HepG2 (cell line): ENCODE measurements at regions not wholly inside any gene's neighbourhood (a gene's known extent, or its start where the extent isn't known, plus 50 kb on each side); places are given as distances from the start of the nearest gene placed in this dataset.

Experiments used
- ATAC-seq: fragments of 200-7000 bp; cut with Tn5 transposase; 3 replicates; pipeline ENCODE4 v1.9.1; 2020; ENCODE audit warnings: mild to moderate bottlenecking, moderate library complexity
- BruUV-seq: library from RNA; stranded (reverse); fragments of 400-500 nt; replicated peaks from 2 replicates; lab custom pipeline; 2021; lab: Mats Ljungman, UMichigan
- CTCF ChIA-PET: fragments of 300-600 bp; formaldehyde crosslinking; extraction: SDS; loops from one replicate; lab custom pipeline; 2021; ENCODE audit warnings: low total read pairs, inconsistent platforms, low intra/inter-chr PET ratio; lab: Yijun Ruan, JAX
- POLR2A ChIA-PET: fragments of 350-600 bp; sonication (Branson Sonifier 250); formaldehyde crosslinking; loops from one replicate; lab custom pipeline; 2020; ENCODE audit warnings: antibody characterized with exemption, inconsistent platforms; lab: Yijun Ruan, JAX
- DNase-seq: peaks from one replicate; pipeline ENCODE4 v3.0.0-alpha.2; 2015; ENCODE audit warnings: low spot score
- FAIRE-seq: peaks from 3 replicates; lab custom pipeline; 2011; peaks lifted over from hg19 to GRCh38; lab: Jason Lieb, UNC
- H2AFZ ChIP-seq: one replicate; pipeline ENCODE4 v1.6.1; 2011; ENCODE audit warnings: low read length, inconsistent platforms
- H3K27ac ChIP-seq: fragments of 300-600 bp; 3 replicates; pipeline ENCODE4 v1.8.0; 2011; ENCODE audit warnings: mixed run types, mild to moderate bottlenecking, mixed read lengths, low read length, inconsistent platforms; ENCODE audit not compliant: insufficient read depth; ENCODE audit errors: extremely low read length
- H3K27me3 ChIP-seq, 2 experiments: fragments of 200-600 bp in 1 of 2; 2 replicates in 1 of 2; 3 replicates in 1 of 2; pipeline versions ENCODE4 v1.6.0 to v1.8.0; 2011; ENCODE audit warnings: low read length in 2 of 2, mild to moderate bottlenecking in 2 of 2, moderate library complexity in 2 of 2, inconsistent platforms in 1 of 2; ENCODE audit not compliant: insufficient read depth in 2 of 2, control insufficient read depth in 1 of 2
- H3K36me3 ChIP-seq, 2 experiments: fragments of 200-600 bp in 1 of 2; replicated peaks in 1 of 2; 2 replicates in 1 of 2; 3 replicates in 1 of 2; pipeline versions ENCODE4 v1.5.1 to v1.8.0; 2011; ENCODE audit warnings: low read length in 2 of 2, inconsistent platforms in 1 of 2; ENCODE audit not compliant: insufficient read depth in 2 of 2, control insufficient read depth in 1 of 2
- H3K4me1 ChIP-seq: 2 replicates; pipeline ENCODE4 v1.5.1; 2012; ENCODE audit warnings: low read length, inconsistent platforms; ENCODE audit not compliant: insufficient read depth
- H3K4me2 ChIP-seq: 2 replicates; pipeline ENCODE4 v1.6.0; 2011; ENCODE audit warnings: low read depth, low read length, inconsistent platforms
- H3K4me3 ChIP-seq, 3 experiments: fragments of 200-600 bp in 1 of 3; sonication (generic), shearing (Covaris generic) in 1 of 3; replicated peaks in 1 of 3; 2 replicates each; pipeline ENCODE4 v1.5.1; 2011 to 2016; ENCODE audit warnings: low read length in 3 of 3, inconsistent platforms in 2 of 3, low read depth in 2 of 3, mild to moderate bottlenecking in 2 of 3, control low read depth in 1 of 3, mixed read lengths in 1 of 3; ENCODE audit not compliant: insufficient read depth in 1 of 3
- H3K79me2 ChIP-seq: one replicate; pipeline ENCODE4 v1.6.1; 2011; ENCODE audit warnings: low read length, inconsistent platforms; ENCODE audit not compliant: insufficient read depth
- H3K9ac ChIP-seq: 2 replicates; pipeline ENCODE4 v1.6.0; 2011; ENCODE audit warnings: mild to moderate bottlenecking, low read depth, low read length, inconsistent platforms; ENCODE audit not compliant: insufficient read depth
- H3K9me3 ChIP-seq: 2 replicates; pipeline ENCODE4 v1.5.1; 2012; ENCODE audit warnings: mild to moderate bottlenecking, low read length
- H4K20me1 ChIP-seq: 2 replicates; pipeline ENCODE4 v1.6.0; 2011; ENCODE audit warnings: inconsistent platforms, mild to moderate bottlenecking, low read length, moderate library complexity; ENCODE audit not compliant: insufficient read depth
- CEBPB ChIP-seq: IDR thresholded peaks from 2 replicates; pipeline ENCODE4 v1.6.1; 2011; ENCODE audit warnings: low read depth, low read length, improper control_type of control experiment, borderline replicate concordance
- CHD4 ChIP-seq: fragments of 200-600 bp; sonication (generic); IDR thresholded peaks from 2 replicates; pipeline ENCODE4 v1.7.0; 2017; ENCODE audit warnings: mild to moderate bottlenecking, low read length, borderline replicate concordance
- FOXO1 ChIP-seq: sonication (generic); formaldehyde crosslinking; IDR thresholded peaks from 2 replicates; pipeline ENCODE4 v1.4.0; 2020; ENCODE audit warnings: missing genetic modification reagents
- GATAD2A ChIP-seq: IDR thresholded peaks from 2 replicates; pipeline ENCODE4 v1.6.1; 2016
- GLI4 ChIP-seq: sonication (generic); formaldehyde crosslinking; IDR thresholded peaks from 2 replicates; pipeline ENCODE4 v1.5.1; 2020; ENCODE audit warnings: missing genetic modification reagents, mild to moderate bottlenecking, moderate library complexity, borderline replicate concordance
- HNRNPK ChIP-seq: fragments of 200-400 bp; formaldehyde crosslinking; IDR thresholded peaks from 2 replicates; pipeline ENCODE4 v1.6.1; 2018; ENCODE audit warnings: low read length, low read depth, moderate library complexity, mild to moderate bottlenecking; ENCODE audit not compliant: poor library complexity, severe bottlenecking
- JARID2 ChIP-seq: sonication (generic); formaldehyde crosslinking; IDR thresholded peaks from 2 replicates; pipeline ENCODE4 v1.8.1; 2023; ENCODE audit warnings: missing genetic modification reagents, inconsistent platforms; ENCODE audit not compliant: insufficient replicate concordance
- MEIS1 ChIP-seq: sonication (generic); formaldehyde crosslinking; IDR thresholded peaks from 2 replicates; pipeline ENCODE4 v1.9.0; 2021; ENCODE audit warnings: mild to moderate bottlenecking, missing genetic modification reagents, moderate library complexity, borderline replicate concordance
- MYNN ChIP-seq: sonication (generic); formaldehyde crosslinking; IDR thresholded peaks from 2 replicates; pipeline ENCODE4 v1.4.0; 2020; ENCODE audit warnings: mild to moderate bottlenecking, low read depth, missing genetic modification reagents
- RAD21 ChIP-seq: fragments of 450-650 bp; formaldehyde crosslinking; IDR thresholded peaks from 2 replicates; pipeline ENCODE4 v1.5.0; 2020; ENCODE audit warnings: mild to moderate bottlenecking
- REL ChIP-seq: sonication (generic); formaldehyde crosslinking; conservative IDR thresholded peaks from 2 replicates; pipeline ENCODE4 v1.8.0; 2022; ENCODE audit warnings: mild to moderate bottlenecking, missing genetic modification reagents, moderate library complexity
- TEAD3 ChIP-seq: optimal IDR thresholded peaks from 2 replicates; pipeline ENCODE3; 2016; ENCODE audit warnings: borderline replicate concordance
- ZFP90 ChIP-seq: sonication (generic); formaldehyde crosslinking; IDR thresholded peaks from 2 replicates; pipeline ENCODE4 v1.8.0; 2022; ENCODE audit warnings: missing genetic modification reagents, mild to moderate bottlenecking, inconsistent platforms, borderline replicate concordance
- ZZZ3 ChIP-seq: sonication (generic); formaldehyde crosslinking; IDR thresholded peaks from 2 replicates; pipeline ENCODE4 v1.4.0; 2020; ENCODE audit warnings: missing genetic modification reagents, mild to moderate bottlenecking, borderline replicate concordance
- WGBS: methylation state at CpG from one replicate; pipeline ENCODE4 v1.1.6; 2017; ENCODE audit warnings: low lambda C conversion rate; 5-methylcytosine and 5-hydroxymethylcytosine counted together
- in situ Hi-C: cut with HindIII; loops from 2 replicates; pipeline ENCODE4 v1.10.0; 2017; ENCODE audit warnings: low pct_unique_long_range_greater_than_20kb; ENCODE audit not compliant: extremely low pct_ligation_motif_present
- intact Hi-C: fragments of 100-400 bp; cut with micrococcal nuclease; formaldehyde crosslinking; loops from one replicate; pipeline ENCODE4 v1.10.0; 2022; ENCODE audit not compliant: unreplicated experiment
- TF ChIP-seq, protein P1 (sequence below): sonication (generic); formaldehyde crosslinking; IDR thresholded peaks from 2 replicates; pipeline ENCODE4 v1.4.0; 2020; ENCODE audit warnings: missing genetic modification reagents, borderline replicate concordance
- TF ChIP-seq, protein P2 (sequence below): sonication (generic); formaldehyde crosslinking; conservative IDR thresholded peaks from 2 replicates; pipeline ENCODE4 v1.5.0; 2020; ENCODE audit warnings: missing genetic modification reagents
- TF ChIP-seq, protein P3 (sequence below): sonication (generic); formaldehyde crosslinking; IDR thresholded peaks from 2 replicates; pipeline ENCODE4 v1.5.0; 2020; ENCODE audit warnings: mild to moderate bottlenecking, missing genetic modification reagents

DNA sequence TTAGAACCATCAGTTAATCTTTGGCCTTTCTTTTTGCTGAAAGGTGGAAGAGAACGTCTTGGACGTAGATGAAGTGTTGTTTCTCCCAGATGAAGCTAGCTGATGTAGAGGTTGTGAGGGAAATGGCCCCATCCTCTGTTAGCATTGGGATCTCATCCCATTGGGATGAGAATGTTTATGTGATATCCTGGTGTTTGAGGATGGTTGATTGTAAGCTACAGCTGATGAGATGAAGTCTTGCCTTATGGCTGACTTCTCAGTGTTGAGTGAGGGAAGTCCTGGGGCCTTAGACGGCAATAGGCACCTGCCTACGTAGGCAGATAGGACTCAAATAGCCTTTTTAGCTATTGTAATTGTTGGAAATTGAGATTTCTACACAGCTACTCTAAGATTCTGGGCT lies 211.3 kb downstream of the MYCN start:
- TF ChIP-seq JARID2 (no peak), HNRNPK (no peak), MEIS1 (CRISPR knock-in tag) (no peak), GATAD2A (no peak), REL (CRISPR knock-in tag) (no peak), GLI4 (CRISPR knock-in tag) (no peak), FOXO1 (CRISPR knock-in tag) (no peak), RAD21 (CRISPR knock-in tag) (no peak), ZZZ3 (no peak), MYNN (CRISPR knock-in tag) (no peak), TEAD3 (CRISPR knock-in tag) (no peak), CHD4 (no peak), CEBPB (no peak), ZFP90 (CRISPR knock-in tag) (no peak)
- TF ChIP-seq, protein P1, sequence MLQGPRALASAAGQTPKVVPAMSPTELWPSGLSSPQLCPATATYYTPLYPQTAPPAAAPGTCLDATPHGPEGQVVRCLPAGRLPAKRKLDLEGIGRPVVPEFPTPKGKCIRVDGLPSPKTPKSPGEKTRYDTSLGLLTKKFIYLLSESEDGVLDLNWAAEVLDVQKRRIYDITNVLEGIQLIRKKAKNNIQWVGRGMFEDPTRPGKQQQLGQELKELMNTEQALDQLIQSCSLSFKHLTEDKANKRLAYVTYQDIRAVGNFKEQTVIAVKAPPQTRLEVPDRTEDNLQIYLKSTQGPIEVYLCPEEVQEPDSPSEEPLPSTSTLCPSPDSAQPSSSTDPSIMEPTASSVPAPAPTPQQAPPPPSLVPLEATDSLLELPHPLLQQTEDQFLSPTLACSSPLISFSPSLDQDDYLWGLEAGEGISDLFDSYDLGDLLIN (CRISPR knock-in tag) = no peak
- TF ChIP-seq, protein P2, sequence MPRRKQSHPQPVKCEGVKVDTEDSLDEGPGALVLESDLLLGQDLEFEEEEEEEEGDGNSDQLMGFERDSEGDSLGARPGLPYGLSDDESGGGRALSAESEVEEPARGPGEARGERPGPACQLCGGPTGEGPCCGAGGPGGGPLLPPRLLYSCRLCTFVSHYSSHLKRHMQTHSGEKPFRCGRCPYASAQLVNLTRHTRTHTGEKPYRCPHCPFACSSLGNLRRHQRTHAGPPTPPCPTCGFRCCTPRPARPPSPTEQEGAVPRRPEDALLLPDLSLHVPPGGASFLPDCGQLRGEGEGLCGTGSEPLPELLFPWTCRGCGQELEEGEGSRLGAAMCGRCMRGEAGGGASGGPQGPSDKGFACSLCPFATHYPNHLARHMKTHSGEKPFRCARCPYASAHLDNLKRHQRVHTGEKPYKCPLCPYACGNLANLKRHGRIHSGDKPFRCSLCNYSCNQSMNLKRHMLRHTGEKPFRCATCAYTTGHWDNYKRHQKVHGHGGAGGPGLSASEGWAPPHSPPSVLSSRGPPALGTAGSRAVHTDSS (CRISPR knock-in tag) = no peak
- TF ChIP-seq, protein P3, sequence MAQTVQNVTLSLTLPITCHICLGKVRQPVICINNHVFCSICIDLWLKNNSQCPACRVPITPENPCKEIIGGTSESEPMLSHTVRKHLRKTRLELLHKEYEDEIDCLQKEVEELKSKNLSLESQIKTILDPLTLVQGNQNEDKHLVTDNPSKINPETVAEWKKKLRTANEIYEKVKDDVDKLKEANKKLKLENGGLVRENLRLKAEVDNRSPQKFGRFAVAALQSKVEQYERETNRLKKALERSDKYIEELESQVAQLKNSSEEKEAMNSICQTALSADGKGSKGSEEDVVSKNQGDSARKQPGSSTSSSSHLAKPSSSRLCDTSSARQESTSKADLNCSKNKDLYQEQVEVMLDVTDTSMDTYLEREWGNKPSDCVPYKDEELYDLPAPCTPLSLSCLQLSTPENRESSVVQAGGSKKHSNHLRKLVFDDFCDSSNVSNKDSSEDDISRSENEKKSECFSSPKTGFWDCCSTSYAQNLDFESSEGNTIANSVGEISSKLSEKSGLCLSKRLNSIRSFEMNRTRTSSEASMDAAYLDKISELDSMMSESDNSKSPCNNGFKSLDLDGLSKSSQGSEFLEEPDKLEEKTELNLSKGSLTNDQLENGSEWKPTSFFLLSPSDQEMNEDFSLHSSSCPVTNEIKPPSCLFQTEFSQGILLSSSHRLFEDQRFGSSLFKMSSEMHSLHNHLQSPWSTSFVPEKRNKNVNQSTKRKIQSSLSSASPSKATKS = no peak

More for the DNA sequence above, 211.3 kb downstream of the MYCN start:
- H3K4me3 ChIP-seq = no peak overlapping the region
- H3K36me3 ChIP-seq = no peaks in the 10 kb centered on the region
- CTCF ChIA-PET = no interaction called here
- POLR2A ChIA-PET = no interaction called here
- no peak for ATAC-seq
- H2AFZ ChIP-seq = no peak overlapping the region
- no peak overlapping the region for H3K9ac ChIP-seq
- no TSS peak for BruUV-seq
- no peaks in the 10 kb centered on the region for H3K79me2 ChIP-seq
- no peak for FAIRE-seq
- peaks cover 0 to 2% of the 10 kb centered on the region in 2 experiments; a peak in 1 of 5 replicates for H3K27me3 ChIP-seq
- H3K27ac ChIP-seq = no peak overlapping the region
- in situ Hi-C loops (no loop called here), intact Hi-C loops (no loop called here)
- no peaks in the 10 kb centered on the region for H3K4me1 ChIP-seq
- DNase-seq = no peak
- no peaks in the 10 kb centered on the region for H3K9me3 ChIP-seq
- H3K4me2 ChIP-seq = no peak overlapping the region
- H4K20me1 ChIP-seq = no peaks in the 10 kb centered on the region
- 48% methylated on average over 4 of the region's 4 CpGs for WGBS
